Endothelial cell of umbilical vein (primary cell): ENCODE measurements at regions not wholly inside any gene's neighbourhood (a gene's known extent, or its start where the extent isn't known, plus 50 kb on each side); places are given as distances from the start of the nearest gene placed in this dataset.

Experiments used
- EZH2 ChIP-seq: IDR thresholded peaks from 2 replicates; pipeline ENCODE4 v1.6.1; 2012; ENCODE audit warnings: borderline replicate concordance, low read depth, mild to moderate bottlenecking, moderate library complexity, low read length, inconsistent platforms; ENCODE audit not compliant: severe bottlenecking
- FOS ChIP-seq: IDR thresholded peaks from 2 replicates; pipeline ENCODE4 v1.6.1; 2011; ENCODE audit warnings: mild to moderate bottlenecking, low read length, moderate library complexity, borderline replicate concordance; ENCODE audit not compliant: insufficient read depth
- JUN ChIP-seq: IDR thresholded peaks from 2 replicates; pipeline ENCODE4 v1.6.1; 2011; ENCODE audit warnings: borderline replicate concordance, low read depth; ENCODE audit not compliant: insufficient read length, insufficient read depth
- MAX ChIP-seq: IDR thresholded peaks from 2 replicates; pipeline ENCODE4 v1.6.1; 2011; ENCODE audit not compliant: insufficient read depth, insufficient read length
- MYC ChIP-seq: IDR thresholded peaks from one replicate; pipeline ENCODE4 v1.6.1; 2011; ENCODE audit warnings: mild to moderate bottlenecking, low read depth, low read length
- POLR2A ChIP-seq: IDR thresholded peaks from 2 replicates; pipeline ENCODE4 v1.6.1; 2012; ENCODE audit warnings: low read depth, mild to moderate bottlenecking, control low read depth, low read length
- POLR2AphosphoS5 ChIP-seq: IDR thresholded peaks from 2 replicates; pipeline ENCODE4 v1.6.1; 2012; ENCODE audit warnings: low read depth, mild to moderate bottlenecking, control low read depth, low read length, moderate library complexity; ENCODE audit not compliant: insufficient read depth
- TF ChIP-seq, protein P1 (sequence below), 2 donors: IDR thresholded peaks; 1 replicate in 1 of 2; 2 replicates in 1 of 2; pipeline ENCODE4 v1.5.1; 2011; ENCODE audit warnings: low read length in 2 of 2, mild to moderate bottlenecking in 2 of 2, moderate library complexity in 2 of 2, control low read depth in 1 of 2, inconsistent platforms in 1 of 2, low read depth in 1 of 2; ENCODE audit not compliant: insufficient read depth in 1 of 2; ENCODE audit errors: extremely low read depth in 1 of 2

GRCh38 chr6:14718861-14719260, 527.0 kb upstream of the JARID2 start:
- TF ChIP-seq, protein P1, sequence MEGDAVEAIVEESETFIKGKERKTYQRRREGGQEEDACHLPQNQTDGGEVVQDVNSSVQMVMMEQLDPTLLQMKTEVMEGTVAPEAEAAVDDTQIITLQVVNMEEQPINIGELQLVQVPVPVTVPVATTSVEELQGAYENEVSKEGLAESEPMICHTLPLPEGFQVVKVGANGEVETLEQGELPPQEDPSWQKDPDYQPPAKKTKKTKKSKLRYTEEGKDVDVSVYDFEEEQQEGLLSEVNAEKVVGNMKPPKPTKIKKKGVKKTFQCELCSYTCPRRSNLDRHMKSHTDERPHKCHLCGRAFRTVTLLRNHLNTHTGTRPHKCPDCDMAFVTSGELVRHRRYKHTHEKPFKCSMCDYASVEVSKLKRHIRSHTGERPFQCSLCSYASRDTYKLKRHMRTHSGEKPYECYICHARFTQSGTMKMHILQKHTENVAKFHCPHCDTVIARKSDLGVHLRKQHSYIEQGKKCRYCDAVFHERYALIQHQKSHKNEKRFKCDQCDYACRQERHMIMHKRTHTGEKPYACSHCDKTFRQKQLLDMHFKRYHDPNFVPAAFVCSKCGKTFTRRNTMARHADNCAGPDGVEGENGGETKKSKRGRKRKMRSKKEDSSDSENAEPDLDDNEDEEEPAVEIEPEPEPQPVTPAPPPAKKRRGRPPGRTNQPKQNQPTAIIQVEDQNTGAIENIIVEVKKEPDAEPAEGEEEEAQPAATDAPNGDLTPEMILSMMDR (IDR thresholded peaks at IDR 0.05; ENCODE audit: extremely low read depth in 1 of 2, insufficient read depth in 1 of 2, low read depth in 1 of 2, low read length in 2 of 2) = no peak
- no peak for TF ChIP-seq MYC
- no peak for TF ChIP-seq MAX
- no peak for TF ChIP-seq POLR2A
- no peak for TF ChIP-seq FOS
- no peak for TF ChIP-seq EZH2
- TF ChIP-seq POLR2AphosphoS5 = no peak
- TF ChIP-seq JUN = no peak
